Nephron (organoid): ENCODE measurements at regions not wholly inside any gene's neighbourhood (a gene's known extent, or its start where the extent isn't known, plus 50 kb on each side); places are given as distances from the start of the nearest gene placed in this dataset.

ENCODE experiments used
- H3K27ac Mint-ChIP-seq, 3 experiments: 2 replicates each; pipeline ENCODE4 v1.8.0; 2020; ENCODE audit warnings: mixed read lengths in 3 of 3, mild to moderate bottlenecking in 2 of 3, moderate library complexity in 1 of 3
- H3K27me3 Mint-ChIP-seq: 2 replicates; pipeline ENCODE4 v1.8.0; 2021; ENCODE audit warnings: low read depth, mild to moderate bottlenecking, moderate library complexity, mixed read lengths
- H3K36me3 Mint-ChIP-seq: 2 replicates; pipeline ENCODE4 v1.8.0; 2020; ENCODE audit warnings: low read depth, mixed read lengths
- H3K4me1 Mint-ChIP-seq: 2 replicates; pipeline ENCODE4 v1.8.0; 2020; ENCODE audit warnings: mixed read lengths
- H3K4me3 Mint-ChIP-seq, 3 experiments: 2 replicates each; pipeline ENCODE4 v1.8.0; 2020; ENCODE audit warnings: mild to moderate bottlenecking in 3 of 3, mixed read lengths in 3 of 3, moderate library complexity in 2 of 3
- H3K9me3 Mint-ChIP-seq: 2 replicates; pipeline ENCODE4 v1.8.0; 2020; ENCODE audit warnings: mixed read lengths
- CTCF ChIP-seq, 3 experiments: fragments of 200-600 bp; sonication (generic); IDR thresholded peaks; one replicate each; pipeline ENCODE4 v1.5.0; 2021; ENCODE audit warnings: antibody characterized with exemption in 3 of 3; ENCODE audit not compliant: unreplicated experiment in 3 of 3

- Mint-ChIP-seq H3K4me1 (peaks cover 39% of the 10 kb centered on the region), H3K36me3 (peaks cover 4% of the 10 kb centered on the region)
Measured at GRCh38 chr1:47545912-47546483, 108.2 kb downstream of the FOXD2 start.

GRCh38 chr1:47547753-47548573 is 110.1 kb downstream of the FOXD2 start:
- peaks cover 42% of the 10 kb centered on the region for H3K4me1 Mint-ChIP-seq
- H3K36me3 Mint-ChIP-seq: no peaks in the 10 kb centered on the region
- no peak for TF ChIP-seq CTCF (IDR thresholded peaks at IDR 0.05; ENCODE audit: unreplicated experiment in 3 of 3)
- peak overlapping the region in 2 of 3 experiments; percentile 34 to 76 for H3K27ac Mint-ChIP-seq
- H3K9me3 Mint-ChIP-seq: peaks cover 10% of the 10 kb centered on the region
- H3K4me3 Mint-ChIP-seq: no peak overlapping the region
- peaks cover 44% of the 10 kb centered on the region for H3K27me3 Mint-ChIP-seq

More at GRCh38 chr1:47545912-47546483, 108.2 kb downstream of the FOXD2 start:
- Mint-ChIP-seq H3K27ac (no peak overlapping the region), H3K9me3 (peaks cover 19% of the 10 kb centered on the region), H3K27me3 (peaks cover 39% of the 10 kb centered on the region), H3K4me3 (no peak overlapping the region)
- TF ChIP-seq CTCF (IDR thresholded peaks at IDR 0.05; ENCODE audit: unreplicated experiment in 3 of 3): no peak

- TF ChIP-seq CTCF (IDR thresholded peaks at IDR 0.05; ENCODE audit: unreplicated experiment in 3 of 3): no peak
- no peak overlapping the region for H3K4me3 Mint-ChIP-seq
- H3K9me3 Mint-ChIP-seq: peaks cover 5% of the 10 kb centered on the region
- H3K27ac Mint-ChIP-seq: peak overlapping the region in 1 of 3 experiments; percentile 13
- H3K36me3 Mint-ChIP-seq: no peaks in the 10 kb centered on the region
- H3K27me3 Mint-ChIP-seq: peaks cover 46% of the 10 kb centered on the region
- H3K4me1 Mint-ChIP-seq: peaks cover 42% of the 10 kb centered on the region
Measured at GRCh38 chr1:47548637-47549036, 110.8 kb downstream of the FOXD2 start.

GRCh38 chr1:47549532-47549931 is 111.7 kb downstream of the FOXD2 start:
- no peaks in the 10 kb centered on the region for H3K36me3 Mint-ChIP-seq
- peaks cover 55% of the 10 kb centered on the region for H3K27me3 Mint-ChIP-seq
- no peak overlapping the region for H3K4me3 Mint-ChIP-seq
- no peak for TF ChIP-seq CTCF (IDR thresholded peaks at IDR 0.05; ENCODE audit: unreplicated experiment in 3 of 3)
- H3K4me1 Mint-ChIP-seq: peaks cover 45% of the 10 kb centered on the region
- peak overlapping the region in 1 of 3 experiments; percentile 56 for H3K27ac Mint-ChIP-seq
- peaks cover under 1% of the 10 kb centered on the region for H3K9me3 Mint-ChIP-seq

GRCh38 chr1:47550929-47551328 is 113.1 kb downstream of the FOXD2 start:
- no peak for TF ChIP-seq CTCF (IDR thresholded peaks at IDR 0.05; ENCODE audit: unreplicated experiment in 3 of 3)
- H3K4me1 Mint-ChIP-seq: peaks cover 56% of the 10 kb centered on the region
- no peaks in the 10 kb centered on the region for H3K9me3 Mint-ChIP-seq
- H3K27me3 Mint-ChIP-seq: peaks cover 65% of the 10 kb centered on the region
- no peak overlapping the region for H3K4me3 Mint-ChIP-seq
- no peaks in the 10 kb centered on the region for H3K36me3 Mint-ChIP-seq
- peak overlapping the region in 2 of 3 experiments; percentile 14 to 53 for H3K27ac Mint-ChIP-seq
